Vagina (tissue), 2 donors: ENCODE measurements at regions not wholly inside any gene's neighbourhood (a gene's known extent, or its start where the extent isn't known, plus 50 kb on each side); places are given as distances from the start of the nearest gene placed in this dataset.

Source experiments
- CTCF ChIP-seq, 3 experiments: fragments of 450-650 bp in 2 of 3; fragments of 200-600 bp in 1 of 3; sonication (generic) in 1 of 3; IDR thresholded peaks; one replicate each; pipeline ENCODE4 v1.5.1; 2017 to 2019; ENCODE audit warnings: antibody characterized with exemption in 3 of 3, mild to moderate bottlenecking in 2 of 3, moderate library complexity in 2 of 3
- POLR2A ChIP-seq, 2 donors: fragments of 450-650 bp; IDR thresholded peaks; one replicate each; pipeline ENCODE4 v1.6.1; 2017; ENCODE audit warnings: antibody characterized with exemption in 2 of 2, mild to moderate bottlenecking in 2 of 2, moderate library complexity in 2 of 2
- POLR2AphosphoS5 ChIP-seq, 2 donors: sonication (generic); formaldehyde crosslinking; IDR thresholded peaks; one replicate each; pipeline ENCODE4 v1.9.0; 2017; ENCODE audit warnings: antibody characterized with exemption in 2 of 2, mild to moderate bottlenecking in 2 of 2, low read depth in 1 of 2; ENCODE audit not compliant: insufficient read depth in 1 of 2

- no peak for TF ChIP-seq CTCF (IDR thresholded peaks at IDR 0.05)
- no peak for TF ChIP-seq POLR2A (IDR thresholded peaks at IDR 0.05)
- no peak for TF ChIP-seq POLR2AphosphoS5 (IDR thresholded peaks at IDR 0.05; ENCODE audit: insufficient read depth in 1 of 2, low read depth in 1 of 2)
Observed at GRCh38 chr1:229822026-229822425, 196.0 kb downstream of the URB2 start.
